IMR-90 (cell line): ENCODE measurements at regions not wholly inside any gene's neighbourhood (a gene's known extent, or its start where the extent isn't known, plus 50 kb on each side); places are given as distances from the start of the nearest gene placed in this dataset.
"Not testable (repeated sequence)": the region's sequence is repeated elsewhere in the genome, so short reads cannot be mapped to it uniquely, and the experiment has no call there.

Experiments used
- BHLHE40 ChIP-seq: fragments of 150-350 bp; IDR thresholded peaks from 2 replicates; pipeline ENCODE4 v1.6.1; 2016; ENCODE audit warnings: mild to moderate bottlenecking, low read depth, low read length
- CEBPB ChIP-seq: IDR thresholded peaks from 2 replicates; pipeline ENCODE4 v1.6.1; 2012; ENCODE audit warnings: low read depth, low read length, improper control_type of control experiment
- FOS ChIP-seq: fragments of 150-350 bp; IDR thresholded peaks from 2 replicates; pipeline ENCODE4 v1.6.1; 2016; ENCODE audit warnings: low read depth, low read length
- MAFK ChIP-seq: IDR thresholded peaks from 2 replicates; pipeline ENCODE4 v1.6.1; 2012; ENCODE audit warnings: low read depth, low read length, improper control_type of control experiment
- MXI1 ChIP-seq: IDR thresholded peaks from 2 replicates; pipeline ENCODE4 v1.6.1; 2012; ENCODE audit warnings: low read depth, mild to moderate bottlenecking, low read length, moderate library complexity, borderline replicate concordance
- NFE2L2 ChIP-seq: fragments of 150-350 bp; IDR thresholded peaks from 2 replicates; pipeline ENCODE4 v1.6.1; 2016; ENCODE audit warnings: low read depth, mild to moderate bottlenecking, low read length
- POLR2A ChIP-seq: IDR thresholded peaks from 2 replicates; pipeline ENCODE4 v1.6.1; 2012; ENCODE audit warnings: mild to moderate bottlenecking, low read depth, low read length
- RAD21 ChIP-seq: IDR thresholded peaks from 2 replicates; pipeline ENCODE4 v1.6.1; 2012; ENCODE audit warnings: low read length, improper control_type of control experiment
- RCOR1 ChIP-seq: IDR thresholded peaks from 2 replicates; pipeline ENCODE4 v1.6.1; 2012; ENCODE audit warnings: mild to moderate bottlenecking, low read length, improper control_type of control experiment; ENCODE audit not compliant: insufficient replicate concordance
- RFX5 ChIP-seq: IDR thresholded peaks from 2 replicates; pipeline ENCODE4 v1.8.0; 2012; ENCODE audit warnings: low read depth, mild to moderate bottlenecking, low read length, moderate library complexity
- SMC3 ChIP-seq: fragments of 150-350 bp; IDR thresholded peaks from 2 replicates; pipeline ENCODE4 v1.6.1; 2016; ENCODE audit warnings: low read depth, mild to moderate bottlenecking, antibody characterized with exemption, low read length, moderate library complexity
- TF ChIP-seq, protein P1 (sequence below): conservative IDR thresholded peaks from 2 replicates; pipeline ENCODE4 v1.5.1; 2012; ENCODE audit warnings: mild to moderate bottlenecking, low read depth, low read length, improper control_type of control experiment
- TF ChIP-seq, protein P2 (sequence below): fragments of 150-350 bp; IDR thresholded peaks from 2 replicates; pipeline ENCODE4 v1.6.1; 2017; ENCODE audit warnings: mild to moderate bottlenecking, antibody characterized with exemption, low read length, low read depth

DNA sequence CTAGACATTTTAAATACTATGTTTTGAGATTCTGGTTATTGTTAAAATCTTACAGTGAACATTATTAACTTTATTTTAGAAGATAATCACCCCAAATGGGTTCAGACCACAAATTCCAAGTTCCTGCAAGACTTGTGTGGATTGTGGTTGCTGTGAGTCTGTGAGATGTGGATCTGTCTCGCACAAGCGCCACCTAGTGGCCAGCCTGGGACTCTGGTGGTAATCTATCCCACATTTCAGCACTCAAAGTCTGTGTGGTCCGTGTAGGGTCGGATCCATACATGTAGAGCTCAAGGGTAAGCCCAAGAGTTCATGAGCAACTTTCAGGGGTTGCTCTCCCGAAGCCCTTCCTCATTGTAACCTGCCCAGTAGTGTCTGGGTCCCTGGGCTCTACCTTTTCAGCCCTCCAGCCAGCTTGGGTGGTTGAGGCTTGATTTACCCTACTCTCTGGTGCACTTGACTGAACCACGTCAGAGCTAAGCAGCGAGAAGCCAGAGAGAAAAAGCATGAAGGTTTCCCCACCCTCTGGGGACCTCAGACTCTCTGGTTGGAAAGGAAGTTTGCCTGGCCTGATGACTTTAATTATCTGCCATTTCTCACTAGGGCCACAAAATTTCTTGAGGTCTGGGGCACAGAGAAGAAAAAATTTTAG, 129.2 kb downstream of the ARHGAP11B start:
- TF ChIP-seq, protein P1, sequence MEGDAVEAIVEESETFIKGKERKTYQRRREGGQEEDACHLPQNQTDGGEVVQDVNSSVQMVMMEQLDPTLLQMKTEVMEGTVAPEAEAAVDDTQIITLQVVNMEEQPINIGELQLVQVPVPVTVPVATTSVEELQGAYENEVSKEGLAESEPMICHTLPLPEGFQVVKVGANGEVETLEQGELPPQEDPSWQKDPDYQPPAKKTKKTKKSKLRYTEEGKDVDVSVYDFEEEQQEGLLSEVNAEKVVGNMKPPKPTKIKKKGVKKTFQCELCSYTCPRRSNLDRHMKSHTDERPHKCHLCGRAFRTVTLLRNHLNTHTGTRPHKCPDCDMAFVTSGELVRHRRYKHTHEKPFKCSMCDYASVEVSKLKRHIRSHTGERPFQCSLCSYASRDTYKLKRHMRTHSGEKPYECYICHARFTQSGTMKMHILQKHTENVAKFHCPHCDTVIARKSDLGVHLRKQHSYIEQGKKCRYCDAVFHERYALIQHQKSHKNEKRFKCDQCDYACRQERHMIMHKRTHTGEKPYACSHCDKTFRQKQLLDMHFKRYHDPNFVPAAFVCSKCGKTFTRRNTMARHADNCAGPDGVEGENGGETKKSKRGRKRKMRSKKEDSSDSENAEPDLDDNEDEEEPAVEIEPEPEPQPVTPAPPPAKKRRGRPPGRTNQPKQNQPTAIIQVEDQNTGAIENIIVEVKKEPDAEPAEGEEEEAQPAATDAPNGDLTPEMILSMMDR: peak; percentile 30
- TF ChIP-seq POLR2A, MAFK, RAD21, CEBPB, RCOR1, FOS, RFX5, NFE2L2, BHLHE40, MXI1: not testable (repeated sequence)
- TF ChIP-seq, protein P2, sequence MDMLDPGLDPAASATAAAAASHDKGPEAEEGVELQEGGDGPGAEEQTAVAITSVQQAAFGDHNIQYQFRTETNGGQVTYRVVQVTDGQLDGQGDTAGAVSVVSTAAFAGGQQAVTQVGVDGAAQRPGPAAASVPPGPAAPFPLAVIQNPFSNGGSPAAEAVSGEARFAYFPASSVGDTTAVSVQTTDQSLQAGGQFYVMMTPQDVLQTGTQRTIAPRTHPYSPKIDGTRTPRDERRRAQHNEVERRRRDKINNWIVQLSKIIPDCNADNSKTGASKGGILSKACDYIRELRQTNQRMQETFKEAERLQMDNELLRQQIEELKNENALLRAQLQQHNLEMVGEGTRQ: not testable (repeated sequence)
- TF ChIP-seq SMC3: 0 out of 2 replicates have a peak, but pooled peaks have one; percentile 17
